ENCODE measurements at regions not wholly inside any gene's neighbourhood (a gene's known extent, or its start where the extent isn't known, plus 50 kb on each side); places are given as distances from the start of the nearest gene placed in this dataset.

GRCh38 chr2:62641410-62641843, 64.1 kb upstream of the EHBP1 start:
- TF ChIP-seq CTCF (IDR thresholded peaks at IDR 0.05) = no peak
- TF ChIP-seq POLR2AphosphoS5 (IDR thresholded peaks at IDR 0.05) = no peak
- TF ChIP-seq POLR2A (IDR thresholded peaks at IDR 0.05) = no peak
